ENCODE measurements at regions not wholly inside any gene's neighbourhood (a gene's known extent, or its start where the extent isn't known, plus 50 kb on each side); places are given as distances from the start of the nearest gene placed in this dataset.
"Not testable (repeated sequence)": the region's sequence is repeated elsewhere in the genome, so short reads cannot be mapped to it uniquely, and the experiment has no call there.

- not testable (repeated sequence) for TF ChIP-seq POLR2A, CTCF, POLR2AphosphoS5 (IDR thresholded peaks at IDR 0.05)
Measured at GRCh38 chr7:81453770-81454169, 316.1 kb downstream of the HGF start.

Data from sigmoid colon (tissue), 4 donors.